Stimulated activated CD4-positive, alpha-beta T cell treated with anti-CD3 and anti-CD28 coated beads, Interleukin-2, amount 100 ng/mL, for 48 hours (primary cell): ENCODE measurements at regions not wholly inside any gene's neighbourhood (a gene's known extent, or its start where the extent isn't known, plus 50 kb on each side); places are given as distances from the start of the nearest gene placed in this dataset.

Source experiments
- DNase-seq, 2 donors: peaks; one replicate each; pipeline ENCODE4 v3.0.0-alpha.2; 2020

DNA sequence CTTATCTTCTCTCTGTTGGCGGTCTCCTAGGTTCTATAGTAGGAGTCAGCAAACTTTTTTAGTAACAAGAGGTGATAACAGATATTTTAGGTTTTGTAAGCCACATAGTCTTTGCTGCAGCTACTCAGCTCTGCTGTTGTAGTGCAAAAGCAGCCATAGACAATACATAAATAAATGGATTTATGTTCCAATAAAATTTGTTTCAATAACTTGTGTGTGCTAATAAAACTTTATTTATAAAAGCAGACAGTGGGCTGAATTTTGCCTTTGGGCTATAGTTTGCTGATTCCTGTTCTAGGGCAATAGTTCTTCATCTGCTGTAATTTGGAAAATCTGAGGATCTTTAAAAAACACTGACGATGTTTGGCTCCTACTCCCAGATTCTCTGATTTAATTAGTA, 469.4 kb upstream of the TNC start:
- no peak for DNase-seq

DNA sequence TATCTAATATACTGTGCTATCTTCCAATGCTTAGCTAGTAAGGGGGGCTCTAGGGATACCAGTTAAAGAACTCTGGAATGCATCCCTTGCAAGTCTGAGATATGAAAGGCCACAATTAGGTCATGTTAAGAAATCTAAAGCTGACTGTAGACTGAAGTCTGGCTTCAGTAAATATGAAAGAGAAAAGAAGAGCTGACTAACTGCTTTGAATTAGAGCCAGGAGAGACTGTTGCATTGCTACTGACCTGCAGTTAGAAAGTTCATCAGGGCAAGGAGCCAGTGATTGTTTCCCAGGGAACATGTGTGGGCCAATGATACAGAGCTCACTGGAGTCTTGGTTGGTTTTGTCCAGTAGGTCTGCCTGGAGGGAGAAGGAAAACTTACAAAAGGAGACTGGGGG, 472.1 kb upstream of the TNC start:
- no peak for DNase-seq

DNA sequence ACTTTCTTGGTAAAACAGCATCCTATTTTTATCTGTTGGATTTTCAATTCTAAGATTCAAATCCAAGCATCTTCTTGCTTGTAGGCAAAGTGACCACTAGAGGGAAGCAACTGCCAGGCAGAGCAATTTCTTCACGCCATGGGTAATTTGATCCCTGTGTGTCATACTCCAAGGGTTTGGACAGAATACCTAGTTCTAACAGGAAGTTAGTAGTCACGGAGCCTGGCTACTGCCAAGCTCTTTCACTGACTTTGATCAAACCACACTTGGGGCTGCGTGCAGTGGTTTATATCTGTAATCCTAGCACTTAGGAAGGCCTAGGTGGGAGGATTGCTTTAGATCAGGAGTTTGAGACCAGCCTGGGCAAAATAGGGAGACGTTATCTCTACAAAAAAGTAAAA, 473.6 kb upstream of the TNC start:
- DNase-seq = no peak

DNA sequence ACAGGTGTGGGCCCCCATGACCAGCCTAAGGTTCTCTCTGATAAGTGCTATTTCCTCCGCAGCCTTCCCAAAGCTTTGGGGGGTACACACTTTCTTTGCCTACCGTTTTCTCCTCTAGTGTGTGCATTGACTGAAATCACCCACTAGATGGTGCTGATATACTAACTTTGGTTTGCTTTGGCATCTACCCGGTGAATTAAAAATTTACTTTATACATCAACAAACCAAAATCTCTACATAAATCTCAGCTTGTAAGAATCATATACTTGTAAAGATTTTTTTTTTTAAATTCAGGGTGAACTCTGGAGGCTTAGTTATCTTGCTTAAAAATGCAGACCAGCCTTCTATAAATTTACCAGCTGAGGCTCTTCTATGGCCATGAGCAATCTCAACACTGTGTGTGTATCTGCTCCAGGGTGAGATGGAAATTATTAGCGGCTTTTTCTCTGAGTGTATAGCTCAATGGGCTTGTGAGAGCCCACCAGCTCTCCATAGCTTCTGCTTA, 475.7 kb upstream of the TNC start:
- no peak for DNase-seq

DNA sequence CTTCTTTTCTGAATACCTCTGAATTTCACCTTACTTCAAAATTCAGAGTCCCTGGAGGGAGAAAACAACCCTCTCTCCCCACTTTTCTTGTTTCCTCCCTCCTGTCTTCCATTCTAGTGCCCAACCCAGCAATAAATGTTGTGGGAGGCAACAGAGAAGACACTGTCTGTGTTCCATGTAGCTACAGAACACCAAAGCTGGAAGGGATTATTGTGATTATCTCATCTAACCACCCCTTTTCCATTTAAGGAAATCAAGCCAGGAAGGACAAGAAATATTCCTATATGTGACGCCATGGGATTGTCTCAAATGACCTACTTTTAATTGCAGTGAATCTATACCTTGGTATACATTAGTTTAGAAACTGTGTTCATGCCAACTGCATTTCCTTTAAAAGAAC, 476.6 kb upstream of the TNC start:
- no peak for DNase-seq

DNA sequence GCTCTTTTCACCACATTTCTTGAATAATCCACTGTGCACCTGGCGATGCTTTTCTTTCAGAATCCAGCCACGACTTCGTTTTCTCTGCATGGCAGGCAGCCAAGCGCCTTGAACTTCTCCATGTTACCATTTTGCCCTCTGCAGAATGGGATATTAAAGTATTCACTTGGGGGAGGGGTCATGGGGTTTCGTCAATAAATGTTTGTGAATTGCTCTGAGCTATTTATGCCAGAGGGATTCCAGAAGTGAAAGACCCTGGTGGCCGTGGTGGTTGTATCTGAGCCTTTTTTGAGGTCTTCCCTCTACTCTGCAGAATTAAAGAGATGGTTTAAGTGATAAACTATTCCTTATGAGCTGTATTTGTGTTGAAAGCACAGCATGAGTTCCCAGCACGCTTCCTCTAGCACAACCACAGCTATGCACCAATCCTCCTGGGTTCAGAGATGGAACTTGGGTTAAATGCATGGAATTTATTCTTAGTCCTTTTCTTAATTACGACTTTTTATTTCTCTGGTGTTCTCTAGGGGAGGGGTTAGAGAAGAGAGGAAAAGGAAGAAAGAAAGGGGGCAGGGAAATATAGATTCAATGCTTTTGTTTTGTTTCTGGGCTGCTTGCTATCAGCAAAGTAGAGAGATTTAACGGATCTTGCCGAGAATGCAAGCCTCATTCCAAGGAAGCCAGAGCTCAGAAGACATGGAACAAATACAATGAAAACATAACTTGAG, 478.2 kb upstream of the TNC start:
- DNase-seq = no peak

DNA sequence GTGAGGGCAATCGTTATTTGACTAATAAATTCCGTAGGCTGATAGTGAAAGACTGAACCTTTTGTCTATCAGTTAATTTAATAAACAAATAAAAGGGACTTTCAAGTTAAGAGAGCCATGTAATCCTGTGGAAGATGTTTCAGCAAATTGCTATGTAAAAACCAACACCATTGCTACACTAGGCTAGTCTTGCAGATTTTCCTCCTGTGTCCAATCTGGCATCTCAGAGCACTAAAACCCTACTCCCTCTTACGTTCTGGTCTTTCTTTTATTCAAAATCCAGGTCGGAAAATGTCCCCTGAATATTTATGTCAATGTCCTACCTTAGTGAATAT, 478.8 kb upstream of the TNC start:
- no peak for DNase-seq

DNA sequence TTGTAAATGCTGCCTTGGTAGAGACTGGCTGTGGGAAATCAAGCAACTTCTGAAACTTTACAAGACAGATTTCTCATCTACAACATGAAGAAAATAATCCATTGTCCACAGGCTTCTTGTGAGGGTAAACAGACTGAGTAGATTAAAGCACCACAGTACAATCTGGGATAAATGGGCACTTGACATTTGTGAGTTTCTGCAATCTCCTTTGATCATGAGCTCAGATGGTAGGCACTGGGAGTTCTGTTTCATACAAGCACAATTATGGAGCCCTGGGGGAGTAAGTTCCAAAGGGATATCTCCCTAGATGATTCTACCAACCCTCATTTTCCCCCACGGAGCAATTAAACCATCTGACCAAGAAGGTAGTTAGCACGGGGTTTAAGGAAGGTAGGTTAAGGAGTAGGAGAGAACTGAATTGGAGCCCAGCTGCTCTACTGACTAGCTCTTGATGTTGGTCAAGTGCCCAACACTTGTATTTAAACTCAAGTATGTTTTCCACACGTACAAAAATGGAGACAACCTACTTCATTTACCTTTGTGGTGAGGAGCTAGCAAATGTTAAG, 479.5 kb upstream of the TNC start:
- DNase-seq = no peak

DNA sequence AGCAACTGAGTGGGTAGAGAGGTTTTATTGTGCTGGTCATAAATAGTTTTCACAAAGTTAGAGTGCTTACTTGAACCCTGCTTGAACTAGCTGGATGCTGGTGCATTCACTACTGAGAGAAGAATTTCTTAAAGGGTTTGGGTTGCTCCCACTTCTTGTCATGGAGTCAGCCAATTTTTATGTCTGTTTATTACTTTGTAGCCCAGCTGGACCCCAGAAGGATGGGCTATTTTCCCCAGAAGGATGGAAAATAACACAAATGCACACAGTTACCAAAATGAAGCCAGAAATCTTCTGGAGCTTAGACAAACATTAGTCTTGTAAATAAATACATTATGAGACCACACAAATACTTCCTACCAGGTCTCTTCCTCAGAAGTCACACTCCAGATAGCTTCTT, 480.8 kb upstream of the TNC start:
- DNase-seq = no peak

DNA sequence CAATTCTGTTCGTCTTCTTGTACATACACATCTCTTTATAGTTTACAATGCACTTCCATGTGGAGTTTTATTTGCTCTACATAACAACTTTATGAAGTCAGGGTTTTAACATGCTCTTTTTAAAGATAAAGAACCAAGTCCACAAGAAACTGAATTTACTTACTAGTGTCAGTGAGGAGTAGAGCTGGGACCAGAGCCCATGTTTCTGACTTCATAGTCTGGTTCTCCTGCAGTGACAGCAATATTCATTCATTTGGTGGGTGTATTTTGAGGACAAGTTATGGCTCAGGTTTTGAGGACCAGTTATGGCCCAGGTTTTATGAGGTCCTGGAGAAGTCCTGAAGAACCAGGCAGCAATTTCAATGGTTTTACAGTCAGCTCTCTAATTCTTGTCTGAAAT, 481.9 kb upstream of the TNC start:
- DNase-seq = no peak

DNA sequence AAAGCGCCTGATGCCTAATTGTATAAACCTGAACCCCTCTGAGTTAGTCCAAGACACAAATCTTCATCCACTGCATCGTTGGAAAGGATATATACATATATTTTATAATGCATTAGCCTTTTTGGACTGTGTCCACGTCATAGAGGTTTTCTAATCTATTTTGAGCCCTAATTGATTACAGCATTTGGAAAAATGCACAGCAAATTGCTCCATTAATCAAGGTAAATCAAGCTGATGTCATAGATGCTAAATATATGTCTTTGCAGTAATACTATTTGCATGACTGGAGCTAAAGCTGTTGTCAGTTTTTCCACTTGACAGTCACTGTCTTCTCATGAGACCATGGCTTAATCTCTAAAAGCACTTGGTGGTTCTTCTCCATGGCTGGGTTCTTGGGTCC, 483.5 kb upstream of the TNC start:
- DNase-seq = no peak

DNA sequence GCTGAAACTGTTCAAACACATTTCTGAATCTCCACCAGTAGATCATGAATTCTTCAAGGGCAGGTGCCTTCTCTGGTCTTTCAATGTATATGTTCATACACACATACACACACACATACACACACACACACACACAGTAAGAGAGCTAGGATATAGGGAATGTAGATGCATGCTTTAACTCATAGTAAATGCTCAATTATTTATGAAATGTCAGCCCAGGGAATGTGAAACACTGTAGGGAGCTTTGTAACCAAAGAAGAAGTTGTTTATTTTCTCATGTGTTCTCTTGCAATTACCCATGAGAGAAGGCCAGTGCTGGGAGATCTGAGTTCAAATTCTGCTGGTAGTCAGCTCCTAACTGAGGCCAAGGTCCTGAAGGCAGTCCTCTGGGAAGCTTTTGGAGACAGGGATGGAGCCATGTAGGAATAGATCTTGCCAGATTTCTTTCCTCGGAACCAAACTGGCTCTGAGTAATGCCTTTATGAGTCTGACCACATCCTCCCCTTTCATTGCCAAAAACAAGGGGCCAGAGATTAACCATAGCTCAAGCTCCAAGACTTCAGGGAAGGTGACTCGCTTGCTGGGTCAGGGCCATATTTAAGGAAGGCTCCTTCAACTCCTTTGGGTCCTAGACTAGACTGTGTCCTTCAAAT, 487.0 kb upstream of the TNC start:
- no peak for DNase-seq

DNA sequence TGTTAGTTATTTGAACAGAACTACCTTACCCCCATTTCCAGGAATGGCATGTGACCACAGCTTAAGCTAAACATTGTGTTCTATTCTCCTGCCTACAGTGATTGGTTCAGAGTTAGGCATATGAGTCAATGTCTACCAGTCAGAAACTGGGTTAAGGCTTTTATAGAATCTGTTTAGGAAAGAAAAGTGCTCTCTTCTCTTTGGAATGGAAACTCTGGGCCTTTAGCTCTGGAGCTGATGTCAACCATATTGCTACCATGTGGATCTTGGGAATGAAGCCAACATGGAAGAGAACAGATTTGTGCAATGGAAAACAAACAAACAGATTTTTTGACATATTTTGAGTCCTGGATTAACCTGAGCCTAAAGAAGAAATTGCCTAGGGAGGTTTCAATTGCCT, 488.9 kb upstream of the TNC start:
- no peak for DNase-seq

DNA sequence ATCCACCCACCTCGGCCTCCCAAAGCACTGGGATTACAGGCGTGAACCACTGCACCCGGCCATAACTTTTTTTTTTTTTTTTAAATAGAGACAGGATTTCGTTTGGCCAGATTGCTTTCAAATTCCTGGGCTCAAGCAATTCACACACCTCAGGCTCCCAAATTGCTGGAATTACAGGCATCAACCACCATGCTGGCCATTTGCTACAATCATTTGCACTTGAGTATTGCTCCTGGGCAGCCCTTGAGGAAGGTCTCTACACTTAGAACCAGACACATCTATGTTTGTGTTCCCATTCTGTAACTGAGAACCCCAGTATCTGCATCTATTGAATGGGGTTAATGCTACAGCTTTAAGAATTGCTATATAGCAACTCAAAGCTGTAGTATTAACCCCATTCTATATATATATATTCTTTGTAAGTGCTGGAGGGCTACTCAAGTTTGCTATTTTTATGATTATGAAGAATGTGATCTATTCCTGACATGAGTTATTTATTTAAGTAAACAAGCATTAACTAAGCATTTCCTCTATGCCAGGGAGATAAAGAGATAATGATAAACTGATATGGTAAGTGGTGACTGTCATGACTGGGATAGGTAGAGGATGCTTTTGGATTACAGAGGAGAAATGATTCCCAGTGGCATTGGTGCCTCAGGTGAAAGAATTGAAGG, 496.5 kb upstream of the TNC start:
- DNase-seq = no peak

DNA sequence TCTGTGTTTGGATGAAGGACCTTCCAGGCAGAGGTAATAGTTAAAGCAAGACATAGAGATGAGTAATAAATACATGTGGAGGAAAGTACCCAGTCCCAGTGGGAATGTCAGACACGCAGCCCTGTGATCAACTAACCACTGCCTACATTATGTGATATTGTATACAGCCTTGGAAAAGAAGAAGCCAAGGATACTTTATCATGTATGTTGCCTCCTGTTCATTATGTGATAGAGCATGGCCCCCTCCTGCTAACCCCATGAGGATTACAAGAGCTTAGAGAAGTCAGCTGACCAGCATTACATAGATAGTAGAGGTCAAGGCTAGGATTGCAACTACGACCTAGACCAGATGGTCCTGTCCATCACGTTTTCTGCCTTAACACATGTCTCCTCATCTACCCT, 497.0 kb upstream of the TNC start:
- no peak for DNase-seq

DNA sequence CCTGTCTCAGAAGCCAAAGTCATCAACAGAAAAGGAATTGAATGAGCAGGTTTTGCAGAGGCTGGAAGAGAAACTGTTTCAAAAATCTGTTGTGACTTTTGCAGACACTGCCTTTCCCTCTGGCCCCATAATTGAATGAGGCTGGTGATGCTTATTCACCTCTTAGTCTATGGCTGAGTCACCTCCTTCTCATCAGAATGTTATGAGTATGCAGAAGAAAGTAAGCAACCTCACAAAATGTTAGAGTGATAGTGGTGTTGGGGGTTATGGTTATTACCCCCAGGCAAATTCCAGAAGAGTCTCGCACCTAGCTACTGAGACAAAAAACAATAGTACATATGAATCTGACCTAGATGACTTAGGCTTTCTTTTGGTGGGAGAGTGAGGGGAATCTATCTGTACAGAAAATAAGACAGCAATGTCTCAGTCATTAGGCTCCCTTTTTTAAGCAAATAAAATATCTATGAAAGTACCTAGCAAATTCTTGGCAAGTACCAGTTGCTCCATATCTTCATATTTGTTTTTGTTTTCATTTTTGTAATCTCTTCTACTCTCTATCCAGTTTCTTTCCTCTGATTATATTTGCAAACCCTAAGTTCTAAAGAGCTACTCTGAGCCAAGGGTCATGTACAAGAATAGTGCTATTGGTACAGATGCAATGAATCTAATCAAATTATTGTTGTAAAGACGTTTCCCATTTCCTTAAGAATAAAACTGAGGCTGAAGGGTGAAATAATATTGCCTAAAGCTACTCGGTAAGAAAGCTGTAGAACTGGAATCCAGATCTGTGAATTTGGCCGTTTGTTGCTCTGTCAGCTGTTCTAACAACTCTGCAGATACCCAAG, 498.1 kb upstream of the TNC start:
- DNase-seq = no peak

DNA sequence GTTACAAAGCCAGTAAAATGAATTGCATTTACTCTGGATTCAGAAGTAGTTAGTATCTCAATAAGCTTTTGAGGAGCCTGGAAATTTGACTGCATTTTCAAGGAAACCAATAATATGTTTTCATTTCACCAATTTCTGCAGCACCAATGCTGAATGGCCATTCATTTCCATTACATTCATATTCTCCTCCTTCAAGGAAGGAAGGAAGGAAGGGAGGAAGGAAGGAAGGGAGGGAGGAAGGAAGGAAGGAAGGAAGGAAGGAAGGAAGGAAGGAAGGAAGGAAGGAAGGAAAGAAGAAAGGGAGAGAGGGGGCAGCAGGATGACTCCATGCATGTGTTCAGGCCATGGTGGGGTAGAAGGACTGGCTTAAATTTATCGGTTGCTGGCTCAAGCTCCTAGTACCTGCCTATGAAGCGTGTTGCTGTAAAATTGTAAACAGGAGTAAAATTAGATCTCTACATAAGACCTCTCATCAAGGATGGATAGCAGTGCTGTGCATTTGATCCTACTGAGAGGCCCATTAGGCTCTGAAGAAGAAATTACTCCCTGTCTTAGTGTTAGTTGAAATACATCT, 498.8 kb upstream of the TNC start:
- DNase-seq = no peak

DNA sequence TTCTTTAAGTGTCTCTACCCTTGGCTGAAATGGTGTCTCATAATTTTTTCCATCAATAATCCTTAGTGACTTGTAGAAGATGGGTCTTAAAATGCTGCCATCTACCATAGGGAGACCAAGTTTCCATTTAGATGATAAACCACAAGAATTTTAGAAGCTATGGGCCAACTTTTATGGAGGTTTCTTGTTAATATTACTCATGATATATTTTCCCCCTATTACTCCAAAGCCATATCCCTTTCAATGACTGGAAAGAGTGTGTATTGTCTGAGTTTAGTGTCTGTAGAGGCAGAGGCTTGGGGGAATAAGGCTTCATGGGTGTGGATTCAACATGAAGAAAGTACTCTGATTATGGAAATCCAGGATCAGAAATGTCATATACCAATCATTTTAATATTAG, 507.3 kb upstream of the TNC start:
- no peak for DNase-seq

DNA sequence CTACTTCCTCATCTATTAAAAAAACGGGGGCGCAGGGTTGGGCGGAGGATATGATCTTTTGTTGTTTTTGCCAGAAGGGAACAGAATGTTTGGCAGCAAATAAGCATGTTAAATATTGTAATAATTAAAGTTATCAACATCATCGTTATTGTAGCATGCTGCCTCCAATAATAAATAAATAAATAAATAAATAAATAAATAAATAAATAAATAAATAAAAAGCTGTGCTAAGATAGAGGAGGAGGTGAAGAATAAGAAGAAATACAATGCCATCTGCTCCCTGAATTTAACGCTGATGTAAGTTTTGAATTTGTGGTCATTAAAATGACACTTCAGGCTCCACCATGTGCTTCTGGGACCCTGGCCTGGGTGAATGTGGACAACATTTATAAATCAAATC, 508.0 kb upstream of the TNC start:
- no peak for DNase-seq

DNA sequence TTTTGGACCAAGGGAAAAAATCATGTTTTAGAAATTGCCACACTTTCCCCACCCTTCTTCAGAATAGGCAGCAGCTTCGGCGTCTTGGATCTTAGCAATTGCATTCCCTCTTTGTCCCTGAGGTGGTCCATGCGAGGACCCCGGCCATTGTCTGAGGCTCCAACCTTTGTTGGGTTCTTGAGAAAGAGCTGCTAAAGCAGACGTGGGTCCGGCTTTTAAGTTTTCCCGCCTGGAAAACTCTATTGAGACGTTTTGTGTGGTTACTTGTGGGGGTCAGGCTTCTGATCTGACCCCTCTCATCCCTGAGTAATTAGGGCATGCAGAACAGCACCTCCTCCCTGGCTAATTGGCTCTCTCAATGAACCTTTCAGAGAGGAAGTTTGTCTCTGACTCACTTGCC, 509.6 kb upstream of the TNC start:
- no peak for DNase-seq

DNA sequence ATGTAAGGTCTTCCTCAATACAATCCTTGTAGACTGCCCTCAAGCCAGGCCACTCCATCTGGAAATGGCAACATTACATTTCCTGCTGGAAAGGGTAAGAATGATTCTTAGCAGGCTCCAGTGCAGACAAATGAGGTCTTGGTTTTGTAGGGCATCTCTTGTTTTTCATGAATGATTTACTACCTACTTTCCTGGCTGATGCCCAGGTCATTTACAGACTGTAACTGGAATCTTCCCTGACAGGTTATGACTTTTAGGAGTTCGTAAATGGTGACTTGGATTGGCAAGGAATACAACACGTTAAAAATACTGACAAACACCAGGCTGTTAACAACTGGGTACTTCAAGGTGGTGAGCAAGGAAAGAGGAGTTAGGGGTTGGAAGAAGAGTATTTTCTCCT, 510.5 kb upstream of the TNC start:
- DNase-seq = no peak

DNA sequence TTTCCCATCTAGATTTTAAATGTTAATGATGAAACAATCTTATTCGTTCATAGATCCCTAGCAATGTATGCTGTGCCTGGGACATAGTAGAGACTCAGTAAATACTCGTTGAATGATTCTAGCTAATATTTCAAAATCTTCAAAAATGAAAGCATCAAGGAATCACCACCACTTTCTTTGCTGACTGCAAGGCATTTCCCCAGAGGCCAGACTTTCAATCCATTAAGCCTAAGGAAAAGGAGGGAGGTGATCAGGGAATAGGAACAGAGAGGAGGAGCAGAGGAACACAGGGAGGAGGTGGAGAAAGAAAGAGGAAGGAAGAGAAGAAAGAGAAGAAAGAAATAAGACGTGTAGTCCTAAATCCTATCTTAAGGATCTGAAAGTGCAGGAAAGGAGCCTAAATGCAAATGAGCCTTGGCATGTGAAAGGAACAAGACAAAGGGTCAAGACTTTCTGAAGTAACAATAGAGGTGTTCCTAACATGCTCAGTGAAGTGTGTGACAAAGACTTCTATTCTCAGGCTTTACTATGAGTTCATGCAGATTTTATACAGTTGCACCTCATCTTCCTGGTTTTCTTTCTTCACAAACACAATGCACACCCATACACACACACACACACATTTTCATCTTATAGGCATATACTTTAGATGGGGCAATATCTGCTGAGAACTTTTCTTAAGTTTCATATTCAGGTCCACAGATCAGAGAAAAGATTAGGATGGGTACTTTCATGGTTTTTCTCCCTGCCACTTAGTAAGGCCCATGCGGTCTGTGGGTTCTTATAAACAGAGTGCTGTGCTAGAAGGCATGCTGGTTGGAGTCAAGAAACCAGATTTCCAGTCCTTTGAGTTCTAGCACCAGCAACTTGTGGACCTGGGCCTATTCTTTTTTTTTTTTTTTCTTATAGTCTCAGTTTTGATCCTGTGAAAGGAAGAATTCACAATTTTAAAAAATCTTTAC, 512.2 kb upstream of the TNC start:
- no peak for DNase-seq
